ENCODE measurements at regions not wholly inside any gene's neighbourhood (a gene's known extent, or its start where the extent isn't known, plus 50 kb on each side); places are given as distances from the start of the nearest gene placed in this dataset.

DNA sequence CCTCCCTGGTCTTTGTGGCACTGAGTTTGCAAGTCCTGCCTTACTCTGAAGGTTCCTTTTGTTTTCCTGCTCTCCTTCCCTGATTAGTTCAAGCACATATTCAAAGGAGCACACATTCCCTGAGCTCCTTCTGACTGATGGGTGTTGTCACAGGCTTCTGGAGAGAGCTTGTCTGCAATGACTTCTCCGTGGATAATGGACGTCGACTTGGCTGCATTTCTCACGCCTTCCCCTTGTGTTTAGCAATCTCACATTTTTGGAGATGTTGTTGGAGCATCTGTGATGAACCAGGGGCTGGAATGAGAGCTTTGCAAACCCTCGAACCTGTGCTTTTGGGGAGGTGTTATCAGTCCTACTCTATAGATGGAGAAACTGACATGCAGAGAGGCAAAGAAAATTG, 375.4 kb upstream of the PROK2 start:
- peaks cover 49% of the 10 kb centered on the region for H3K4me1 ChIP-seq
- H3K27me3 ChIP-seq, result no peaks in the 10 kb centered on the region
- H3K4me3 ChIP-seq, result no peak overlapping the region
- H4K20me1 ChIP-seq, result peaks cover 12% of the 10 kb centered on the region; the same call in 1 of the 2 replicates
- no peak overlapping the region for H3K4me2 ChIP-seq
- no peak overlapping the region for H3K27ac ChIP-seq
- no peak overlapping the region for H3K9ac ChIP-seq
- TF ChIP-seq Cebpa-rat (IDR thresholded peaks at IDR 0.05), result no peak
- no peaks in the 10 kb centered on the region for H3K36me3 ChIP-seq
- H3K9me3 ChIP-seq, result no peaks in the 10 kb centered on the region

DNA sequence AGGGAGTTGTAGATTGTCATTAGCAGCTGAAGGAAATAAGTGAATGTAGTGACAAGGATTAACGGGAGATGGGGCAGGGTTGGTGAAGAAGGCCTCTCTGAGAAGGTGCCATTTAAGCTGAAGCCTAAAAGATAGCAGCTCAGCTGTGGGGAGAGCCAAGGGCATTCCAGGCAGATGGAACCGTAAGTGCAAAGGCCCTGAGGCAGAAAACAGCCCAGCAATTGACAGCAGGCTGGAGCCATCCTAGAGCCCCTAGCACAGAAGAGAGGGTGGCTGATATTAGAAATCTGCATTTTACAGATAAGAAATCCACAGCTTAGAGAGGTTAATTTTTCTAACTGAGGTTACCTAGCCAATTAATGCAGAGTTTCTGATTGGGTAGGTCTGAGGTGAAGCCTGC, 374.5 kb upstream of the PROK2 start:
- H3K4me3 ChIP-seq, result no peak overlapping the region
- no peak overlapping the region for H3K9ac ChIP-seq
- H4K20me1 ChIP-seq, result peaks cover 10% of the 10 kb centered on the region; the same call in 1 of the 2 replicates
- no peaks in the 10 kb centered on the region; the same call in 1 of the 2 replicates for H3K9me3 ChIP-seq
- no peaks in the 10 kb centered on the region for H3K27me3 ChIP-seq
- H3K4me2 ChIP-seq, result no peak overlapping the region
- peaks cover 40% of the 10 kb centered on the region for H3K4me1 ChIP-seq
- H3K27ac ChIP-seq, result no peak overlapping the region
- no peak for TF ChIP-seq Cebpa-rat (IDR thresholded peaks at IDR 0.05)
- no peaks in the 10 kb centered on the region for H3K36me3 ChIP-seq

DNA sequence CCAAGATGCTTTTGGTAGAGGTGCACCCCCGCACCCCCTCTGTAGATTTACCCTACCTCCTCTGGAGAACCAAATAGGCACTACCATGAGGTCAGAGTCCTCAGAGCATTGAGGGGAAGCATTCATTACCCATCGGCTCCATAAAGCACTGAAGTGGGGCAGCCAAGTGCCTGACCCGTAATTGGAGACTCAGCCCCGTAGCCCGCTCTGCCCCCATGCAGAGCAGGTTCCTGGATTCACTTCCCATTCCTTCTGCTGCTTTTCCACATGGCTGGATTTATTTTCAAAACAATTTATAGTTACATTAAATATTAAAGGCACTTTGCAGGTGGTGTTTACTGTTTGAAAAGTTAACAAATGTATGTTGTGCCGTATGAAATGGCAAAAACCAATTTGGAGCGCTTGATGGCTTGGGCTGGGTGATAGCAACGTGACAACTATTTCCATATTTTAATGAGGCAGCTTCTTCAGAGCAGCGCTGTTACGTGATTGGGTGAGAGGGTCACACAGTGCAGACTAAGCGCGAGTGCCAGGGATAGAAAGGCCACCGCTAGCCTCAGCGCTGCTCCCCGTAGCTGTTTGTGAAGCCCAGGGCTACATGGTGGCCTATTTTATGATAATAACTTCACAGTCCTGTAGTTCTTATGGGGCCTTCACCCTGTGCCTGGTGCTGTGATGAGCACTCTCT, 373.8 kb upstream of the PROK2 start:
- H3K9me3 ChIP-seq, result peaks cover 4% of the 10 kb centered on the region; the same call in 1 of the 2 replicates
- 0 out of 2 replicates have a peak overlapping the region, but pooled peaks have one; percentile 30 for H3K4me2 ChIP-seq
- no peak overlapping the region for H3K27ac ChIP-seq
- H3K4me1 ChIP-seq, result peaks cover 33% of the 10 kb centered on the region
- peaks cover 4% of the 10 kb centered on the region; the same call in 1 of the 2 replicates for H4K20me1 ChIP-seq
- H3K4me3 ChIP-seq, result no peak overlapping the region
- H3K36me3 ChIP-seq, result no peaks in the 10 kb centered on the region
- no peaks in the 10 kb centered on the region for H3K27me3 ChIP-seq
- TF ChIP-seq Cebpa-rat (IDR thresholded peaks at IDR 0.05), result no peak
- H3K9ac ChIP-seq, result no peak overlapping the region

DNA sequence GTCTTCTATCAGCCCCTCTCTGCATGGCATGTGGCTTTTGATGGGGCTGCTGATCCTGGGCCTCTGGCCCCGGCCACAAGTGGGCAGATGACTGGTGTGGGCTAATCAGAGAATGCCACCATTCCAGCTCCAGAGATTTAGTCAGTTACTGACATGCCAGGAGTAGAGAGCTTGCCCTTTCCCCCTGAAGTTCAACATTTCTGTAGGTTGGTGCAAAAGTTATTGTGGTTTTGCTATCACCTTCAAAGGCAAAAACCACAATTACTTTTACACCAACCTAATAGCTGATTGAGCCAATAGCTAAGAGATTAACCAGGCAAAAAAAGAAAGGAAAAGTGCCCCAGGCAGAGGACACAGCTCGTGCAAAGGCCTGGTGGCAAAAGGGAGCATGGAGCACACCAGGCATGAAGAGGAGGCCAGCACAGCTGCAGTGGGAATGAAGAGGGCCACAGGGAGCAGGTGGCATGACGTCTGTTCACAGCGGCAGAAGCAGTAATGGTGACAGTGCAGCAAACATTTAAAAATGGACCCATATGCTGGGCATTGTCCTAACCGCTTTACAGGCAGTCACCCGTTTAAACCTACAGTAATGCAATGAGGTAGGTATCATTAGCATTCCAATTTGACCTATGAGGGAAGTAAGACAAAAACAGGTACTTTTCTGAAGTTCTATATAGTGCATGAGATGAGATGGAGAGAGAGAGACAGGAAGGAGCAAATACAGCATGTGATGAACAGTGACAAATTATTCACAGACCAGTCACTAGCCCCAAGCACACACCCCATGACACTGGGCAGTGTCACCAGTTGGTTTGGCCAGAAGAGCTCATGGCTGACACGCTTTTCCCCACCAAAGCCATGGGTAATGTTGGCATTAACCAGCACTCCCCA, 373.0 kb upstream of the PROK2 start:
- no peaks in the 10 kb centered on the region for H4K20me1 ChIP-seq
- no peak overlapping the region for H3K9ac ChIP-seq
- no peaks in the 10 kb centered on the region for H3K36me3 ChIP-seq
- H3K4me2 ChIP-seq, result peak overlapping the region; percentile 30; the same call in 1 of the 2 replicates
- TF ChIP-seq Cebpa-rat (IDR thresholded peaks at IDR 0.05), result no peak
- no peaks in the 10 kb centered on the region for H3K27me3 ChIP-seq
- no peak overlapping the region for H3K4me3 ChIP-seq
- H3K27ac ChIP-seq, result no peak overlapping the region
- H3K9me3 ChIP-seq, result peaks cover 4% of the 10 kb centered on the region; the same call in 1 of the 2 replicates
- peaks cover 25% of the 10 kb centered on the region for H3K4me1 ChIP-seq

DNA sequence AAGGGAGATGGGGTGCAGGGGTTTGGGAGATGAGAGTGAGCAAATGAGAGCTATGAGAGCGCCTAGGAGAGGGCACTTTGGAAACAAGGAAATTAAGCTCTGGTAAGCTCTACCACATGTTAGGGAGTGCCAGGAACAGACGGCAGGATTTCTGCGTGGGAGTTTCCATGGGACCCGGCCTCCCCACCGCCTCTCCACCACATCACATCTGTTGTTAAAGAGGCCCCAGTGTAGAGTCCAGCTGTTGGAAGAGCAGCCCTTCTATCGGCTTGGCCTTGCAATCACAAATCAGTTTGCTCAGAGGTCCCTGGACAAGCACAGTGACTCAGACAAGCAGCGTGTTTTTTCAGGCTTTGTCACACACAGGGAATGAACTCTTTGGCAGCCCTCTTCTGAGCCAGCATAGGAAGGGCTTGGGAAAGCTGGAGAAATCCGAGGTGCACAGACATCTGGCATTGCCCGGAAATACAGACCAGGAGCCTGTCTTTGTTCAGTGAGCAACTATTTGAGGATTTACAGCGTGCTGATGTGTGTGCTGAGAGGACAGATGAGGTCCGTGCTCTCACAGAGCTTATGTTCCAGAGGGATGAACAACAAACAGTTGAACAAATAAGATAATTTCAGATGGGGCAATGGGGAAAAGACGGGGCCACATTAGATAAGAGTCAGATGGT, 370.6 kb upstream of the PROK2 start:
- Histone ChIP-seq H3K4me2 (no peak overlapping the region), H3K36me3 (no peaks in the 10 kb centered on the region), H3K4me3 (no peak overlapping the region), H3K27me3 (no peaks in the 10 kb centered on the region), H3K9me3 (peaks cover 4% of the 10 kb centered on the region; the same call in 1 of the 2 replicates), H3K4me1 (peaks cover 8% of the 10 kb centered on the region; the same call in 1 of the 2 replicates), H3K9ac (no peak overlapping the region), H4K20me1 (no peaks in the 10 kb centered on the region), H3K27ac (no peak overlapping the region)
- TF ChIP-seq Cebpa-rat (IDR thresholded peaks at IDR 0.05), result no peak

DNA sequence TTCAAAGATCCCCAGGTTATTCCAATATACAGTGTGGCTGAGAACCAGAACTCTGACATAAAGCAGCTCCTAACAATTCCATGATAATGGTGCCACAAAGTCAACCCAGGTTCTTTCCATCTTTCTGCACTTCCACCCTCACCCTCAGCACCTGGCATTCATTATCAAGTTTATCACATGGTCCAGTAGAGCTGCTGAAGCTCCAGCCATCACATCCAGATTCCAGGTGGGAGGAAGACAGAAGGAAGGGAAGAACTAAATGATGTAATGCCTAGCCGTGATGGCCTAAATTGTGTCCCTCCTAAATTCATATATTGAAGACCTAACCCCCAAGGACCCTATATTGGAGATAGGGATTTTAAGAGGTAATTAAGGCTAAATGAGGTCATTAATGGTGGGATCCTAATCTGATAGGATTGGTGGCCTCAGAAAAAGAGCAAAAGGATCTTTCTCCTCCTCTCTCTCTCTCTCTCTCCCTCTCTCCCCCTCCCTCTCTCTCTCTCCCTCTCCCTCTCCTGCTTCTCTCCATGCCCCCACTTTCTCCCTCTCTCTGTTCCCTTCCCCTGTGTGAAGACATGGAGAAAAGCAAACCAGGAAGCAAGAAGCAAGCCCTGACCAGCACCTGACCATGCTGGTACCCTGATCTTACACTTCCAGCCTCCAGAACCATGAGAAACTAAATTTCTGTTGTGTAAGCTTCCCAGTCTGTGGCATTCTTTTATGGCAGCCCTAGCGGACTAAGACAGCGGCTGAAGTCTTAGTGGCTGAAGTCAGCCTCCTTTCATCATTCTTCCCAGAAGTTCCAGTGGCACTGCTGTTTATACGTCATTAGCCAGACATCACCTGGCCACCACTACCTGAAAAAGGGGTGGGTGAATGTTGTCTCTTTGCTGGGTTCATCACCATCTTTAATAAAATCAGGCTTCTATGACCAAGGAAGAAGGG, 369.7 kb upstream of the PROK2 start:
- TF ChIP-seq Cebpa-rat (IDR thresholded peaks at IDR 0.05), result no peak
- no peak overlapping the region for H3K4me2 ChIP-seq
- H3K9me3 ChIP-seq, result peaks cover 4% of the 10 kb centered on the region; the same call in 1 of the 2 replicates
- H4K20me1 ChIP-seq, result no peaks in the 10 kb centered on the region
- no peak overlapping the region for H3K27ac ChIP-seq
- peaks cover 8% of the 10 kb centered on the region; the same call in 1 of the 2 replicates for H3K4me1 ChIP-seq
- H3K9ac ChIP-seq, result no peak overlapping the region
- H3K27me3 ChIP-seq, result no peaks in the 10 kb centered on the region
- no peaks in the 10 kb centered on the region for H3K36me3 ChIP-seq
- H3K4me3 ChIP-seq, result no peak overlapping the region

DNA sequence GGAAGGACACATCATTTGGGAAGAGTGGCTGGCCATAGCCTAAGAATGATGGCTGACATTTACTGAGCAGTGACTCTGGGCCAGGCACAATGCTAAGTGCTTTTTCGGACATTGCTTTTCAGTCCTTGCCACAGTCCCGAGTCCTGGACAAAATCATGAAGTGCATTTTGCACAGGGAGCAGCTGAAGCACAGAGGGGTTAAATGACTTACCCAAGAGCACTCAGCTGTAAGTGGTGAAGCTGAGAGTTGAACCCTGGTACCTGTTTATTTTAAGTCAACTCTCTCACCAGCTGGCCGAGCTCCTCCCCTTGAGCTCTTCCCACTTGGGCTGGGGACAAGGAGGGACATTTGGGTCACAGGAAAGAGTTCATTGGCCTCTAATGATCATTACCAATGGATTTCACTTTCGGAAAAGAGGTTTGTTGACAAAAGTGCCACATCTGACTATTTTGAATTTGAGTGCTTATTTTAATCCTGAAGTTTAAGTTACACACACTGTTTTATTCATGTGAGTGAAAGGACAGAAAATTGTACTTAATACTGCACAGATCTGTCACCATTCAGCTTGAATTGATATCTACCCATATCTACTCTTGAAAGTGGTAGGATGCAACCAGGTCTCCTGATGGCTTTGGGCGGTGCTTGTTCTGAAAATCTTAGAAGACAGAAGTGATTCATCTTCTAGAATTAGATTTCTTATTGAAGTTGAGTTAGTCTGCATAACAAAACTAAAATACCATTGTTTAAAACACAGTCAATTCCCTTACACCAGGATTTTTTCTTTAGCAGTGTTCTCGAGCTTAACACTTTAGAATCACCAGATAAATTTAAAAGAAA, 368.7 kb upstream of the PROK2 start:
- Histone ChIP-seq H3K4me3 (no peak overlapping the region), H3K9ac (no peak overlapping the region), H3K27ac (no peak overlapping the region), H3K4me1 (peaks cover 8% of the 10 kb centered on the region; the same call in 1 of the 2 replicates), H4K20me1 (no peaks in the 10 kb centered on the region), H3K4me2 (no peak overlapping the region), H3K9me3 (peaks cover 4% of the 10 kb centered on the region; the same call in 1 of the 2 replicates), H3K27me3 (no peaks in the 10 kb centered on the region), H3K36me3 (no peaks in the 10 kb centered on the region)
- no peak for TF ChIP-seq Cebpa-rat (IDR thresholded peaks at IDR 0.05)

Measured in BLaER1 (cell line).